Gastroesophageal sphincter (tissue), 4 donors: ENCODE measurements at regions not wholly inside any gene's neighbourhood (a gene's known extent, or its start where the extent isn't known, plus 50 kb on each side); places are given as distances from the start of the nearest gene placed in this dataset.

Experiments
- ATAC-seq: fragments of 150-250 bp; one replicate; pipeline ENCODE4 v1.9.1; 2016; ENCODE audit warnings: mild to moderate bottlenecking, moderate library complexity
- H3K27ac ChIP-seq, 4 donors: fragments of 200-600 bp; sonication (generic) in 3 of 4; 1 replicate in 3 of 4; 2 replicates in 1 of 4; pipeline ENCODE4 v1.5.1; 2016 to 2019
- H3K27me3 ChIP-seq: fragments of 200-600 bp; sonication (generic); one replicate; pipeline ENCODE4 v1.5.1; 2019
- H3K36me3 ChIP-seq, 2 donors: fragments of 200-600 bp; sonication (generic); one replicate each; pipeline ENCODE4 v1.5.1; 2019; ENCODE audit warnings: control low read depth in 1 of 2
- H3K4me1 ChIP-seq, 3 donors: fragments of 200-600 bp; sonication (generic); 1 replicate in 2 of 3; 2 replicates in 1 of 3; pipeline ENCODE4 v1.5.1; 2016 to 2019; ENCODE audit warnings: control low read depth in 2 of 3
- H3K4me3 ChIP-seq, 2 donors: fragments of 200-600 bp; sonication (generic); one replicate each; pipeline ENCODE4 v1.5.1; 2019; ENCODE audit warnings: mild to moderate bottlenecking in 1 of 2, moderate library complexity in 1 of 2
- H3K9me3 ChIP-seq, 3 donors: fragments of 200-600 bp; sonication (generic); one replicate each; pipeline ENCODE4 v1.5.1; 2017 to 2019; ENCODE audit warnings: control low read depth in 2 of 3
- CTCF ChIP-seq, 4 experiments: fragments of 200-600 bp in 2 of 4; fragments of 450-650 bp in 2 of 4; sonication (generic) in 1 of 4; IDR thresholded peaks; one replicate each; pipeline ENCODE4 v1.5.1; 2017 to 2019; ENCODE audit warnings: antibody characterized with exemption in 4 of 4, mild to moderate bottlenecking in 2 of 4, moderate library complexity in 2 of 4
- EP300 ChIP-seq: sonication (generic); formaldehyde crosslinking; IDR thresholded peaks from one replicate; pipeline ENCODE4 v1.6.1; 2017; ENCODE audit warnings: antibody characterized with exemption, mild to moderate bottlenecking
- POLR2A ChIP-seq, 2 donors: fragments of 450-650 bp; IDR thresholded peaks; one replicate each; pipeline ENCODE4 v1.6.1; 2017; ENCODE audit warnings: antibody characterized with exemption in 2 of 2, mild to moderate bottlenecking in 2 of 2, moderate library complexity in 1 of 2
- POLR2AphosphoS5 ChIP-seq: sonication (generic); formaldehyde crosslinking; IDR thresholded peaks from one replicate; pipeline ENCODE4 v1.6.1; 2017; ENCODE audit warnings: antibody characterized with exemption
- WGBS, 2 donors: methylation state at CpG; one replicate each; pipeline ENCODE4 v1.1.5; 2018; ENCODE audit warnings: low coverage in 1 of 2; 5-methylcytosine and 5-hydroxymethylcytosine counted together

GRCh38 chr10:29694121-29694520, 59.4 kb upstream of the SVIL start:
- no peak for ATAC-seq
- TF ChIP-seq POLR2A (IDR thresholded peaks at IDR 0.05) (no peak), EP300 (no peak), CTCF (IDR thresholded peaks at IDR 0.05) (no peak), POLR2AphosphoS5 (no peak)
- H3K9me3 ChIP-seq, result no peaks in the 10 kb centered on the region
- no peaks in the 10 kb centered on the region for H3K36me3 ChIP-seq
- H3K27me3 ChIP-seq, result no peaks in the 10 kb centered on the region
- no peak overlapping the region for H3K4me3 ChIP-seq
- WGBS, 2 donors, result 15 to 71% methylated on average over 3 of the region's 3 CpGs
- peaks cover 13 to 74% (median 20%) of the 10 kb centered on the region in 3 donors for H3K4me1 ChIP-seq
- peak overlapping the region in 3 of 4 donors; percentile 71 to 84 (median 76) for H3K27ac ChIP-seq

- H3K4me1 ChIP-seq, result peaks cover 20 to 87% (median 33%) of the 10 kb centered on the region in 3 donors
- WGBS, 2 donors, result 0 to 6% methylated on average over 4 to 5 of the region's 5 CpGs
- peak; percentile 60 for ATAC-seq
- H3K4me3 ChIP-seq, result peak overlapping the region in 1 of 2 donors; percentile 16
- no peaks in the 10 kb centered on the region for H3K36me3 ChIP-seq
- H3K27me3 ChIP-seq, result no peaks in the 10 kb centered on the region
- H3K27ac ChIP-seq, result peak overlapping the region; percentile 76 to 91 (median 83)
- no peaks in the 10 kb centered on the region for H3K9me3 ChIP-seq
- TF ChIP-seq POLR2A (IDR thresholded peaks at IDR 0.05) (no peak), POLR2AphosphoS5 (peak; percentile 51)
Measured at GRCh38 chr10:29692121-29692539, 57.4 kb upstream of the SVIL start.

- TF ChIP-seq EP300, result no peak
- TF ChIP-seq POLR2AphosphoS5, result peak; percentile 17
- no peak for ATAC-seq
- Histone ChIP-seq H3K4me3 (peak overlapping the region in 1 of 2 donors; percentile 16), H3K27me3 (no peaks in the 10 kb centered on the region), H3K36me3 (no peaks in the 10 kb centered on the region), H3K4me1 (peaks cover 20 to 85% (median 33%) of the 10 kb centered on the region in 3 donors), H3K9me3 (no peaks in the 10 kb centered on the region), H3K27ac (peak overlapping the region; percentile 76 to 91 (median 83))
- WGBS, 2 donors, result 0 to 2% methylated on average over 5 of the region's 5 CpGs
Measured at GRCh38 chr10:29691564-29692072, 56.8 kb upstream of the SVIL start.

- H3K4me3 ChIP-seq, result no peak overlapping the region
- H3K36me3 ChIP-seq, result peaks cover 0 to 18% of the 10 kb centered on the region in 2 donors
- no peak for ATAC-seq
- no peaks in the 10 kb centered on the region for H3K27me3 ChIP-seq
- no peak for TF ChIP-seq CTCF (IDR thresholded peaks at IDR 0.05)
- TF ChIP-seq EP300, result no peak
- no peak for TF ChIP-seq POLR2AphosphoS5
- TF ChIP-seq POLR2A (IDR thresholded peaks at IDR 0.05), result no peak
- peaks cover 18 to 63% (median 33%) of the 10 kb centered on the region in 3 donors for H3K4me1 ChIP-seq
- WGBS, 2 donors, result 13 to 72% methylated on average over 3 to 7 of the region's 7 CpGs
- peak overlapping the region in 2 of 4 donors; percentile 39 to 71 for H3K27ac ChIP-seq
- H3K9me3 ChIP-seq, result no peaks in the 10 kb centered on the region
Measured at GRCh38 chr10:29689001-29689400, 54.2 kb upstream of the SVIL start.

GRCh38 chr10:29688230-29688661, 53.5 kb upstream of the SVIL start:
- no peaks in the 10 kb centered on the region for H3K9me3 ChIP-seq
- H3K4me1 ChIP-seq, result peaks cover 18 to 56% (median 28%) of the 10 kb centered on the region in 3 donors
- H3K27ac ChIP-seq, result peak overlapping the region; percentile 20 to 71 (median 39)
- peaks cover 0 to 26% of the 10 kb centered on the region in 2 donors for H3K36me3 ChIP-seq
- no peak for ATAC-seq
- H3K27me3 ChIP-seq, result no peaks in the 10 kb centered on the region
- H3K4me3 ChIP-seq, result no peak overlapping the region
- WGBS, 2 donors, result 24 to 30% methylated on average over 2 to 7 of the region's 7 CpGs
- no peak for TF ChIP-seq CTCF (IDR thresholded peaks at IDR 0.05)
- no peak for TF ChIP-seq EP300
- no peak for TF ChIP-seq POLR2AphosphoS5
- no peak for TF ChIP-seq POLR2A (IDR thresholded peaks at IDR 0.05)
